HepG2 (cell line): ENCODE measurements at regions not wholly inside any gene's neighbourhood (a gene's known extent, or its start where the extent isn't known, plus 50 kb on each side); places are given as distances from the start of the nearest gene placed in this dataset.
A peak's percentile ranks its signal among the peaks of the same experiment; 100 is the strongest.

Experiments used
- ATAC-seq: fragments of 200-7000 bp; cut with Tn5 transposase; 3 replicates; pipeline ENCODE4 v1.9.1; 2020; ENCODE audit warnings: mild to moderate bottlenecking, moderate library complexity
- BruUV-seq: library from RNA; stranded (reverse); fragments of 400-500 nt; replicated peaks from 2 replicates; lab custom pipeline; 2021; lab: Mats Ljungman, UMichigan
- CTCF ChIA-PET: fragments of 300-600 bp; formaldehyde crosslinking; extraction: SDS; loops from one replicate; lab custom pipeline; 2021; ENCODE audit warnings: low total read pairs, inconsistent platforms, low intra/inter-chr PET ratio; lab: Yijun Ruan, JAX
- POLR2A ChIA-PET: fragments of 350-600 bp; sonication (Branson Sonifier 250); formaldehyde crosslinking; loops from one replicate; lab custom pipeline; 2020; ENCODE audit warnings: antibody characterized with exemption, inconsistent platforms; lab: Yijun Ruan, JAX
- DNase-seq: peaks from one replicate; pipeline ENCODE4 v3.0.0-alpha.2; 2015; ENCODE audit warnings: low spot score
- FAIRE-seq: peaks from 3 replicates; lab custom pipeline; 2011; peaks lifted over from hg19 to GRCh38; lab: Jason Lieb, UNC
- H2AFZ ChIP-seq: one replicate; pipeline ENCODE4 v1.6.1; 2011; ENCODE audit warnings: low read length, inconsistent platforms
- H3K27ac ChIP-seq: fragments of 300-600 bp; 3 replicates; pipeline ENCODE4 v1.8.0; 2011; ENCODE audit warnings: mixed run types, mild to moderate bottlenecking, mixed read lengths, low read length, inconsistent platforms; ENCODE audit not compliant: insufficient read depth; ENCODE audit errors: extremely low read length
- H3K27me3 ChIP-seq, 2 experiments: fragments of 200-600 bp in 1 of 2; 2 replicates in 1 of 2; 3 replicates in 1 of 2; pipeline versions ENCODE4 v1.6.0 to v1.8.0; 2011; ENCODE audit warnings: low read length in 2 of 2, mild to moderate bottlenecking in 2 of 2, moderate library complexity in 2 of 2, inconsistent platforms in 1 of 2; ENCODE audit not compliant: insufficient read depth in 2 of 2, control insufficient read depth in 1 of 2
- H3K36me3 ChIP-seq, 2 experiments: fragments of 200-600 bp in 1 of 2; replicated peaks in 1 of 2; 2 replicates in 1 of 2; 3 replicates in 1 of 2; pipeline versions ENCODE4 v1.5.1 to v1.8.0; 2011; ENCODE audit warnings: low read length in 2 of 2, inconsistent platforms in 1 of 2; ENCODE audit not compliant: insufficient read depth in 2 of 2, control insufficient read depth in 1 of 2
- H3K4me1 ChIP-seq: 2 replicates; pipeline ENCODE4 v1.5.1; 2012; ENCODE audit warnings: low read length, inconsistent platforms; ENCODE audit not compliant: insufficient read depth
- H3K4me2 ChIP-seq: 2 replicates; pipeline ENCODE4 v1.6.0; 2011; ENCODE audit warnings: low read depth, low read length, inconsistent platforms
- H3K4me3 ChIP-seq, 3 experiments: fragments of 200-600 bp in 1 of 3; sonication (generic), shearing (Covaris generic) in 1 of 3; replicated peaks in 1 of 3; 2 replicates each; pipeline ENCODE4 v1.5.1; 2011 to 2016; ENCODE audit warnings: low read length in 3 of 3, inconsistent platforms in 2 of 3, low read depth in 2 of 3, mild to moderate bottlenecking in 2 of 3, control low read depth in 1 of 3, mixed read lengths in 1 of 3; ENCODE audit not compliant: insufficient read depth in 1 of 3
- H3K79me2 ChIP-seq: one replicate; pipeline ENCODE4 v1.6.1; 2011; ENCODE audit warnings: low read length, inconsistent platforms; ENCODE audit not compliant: insufficient read depth
- H3K9ac ChIP-seq: 2 replicates; pipeline ENCODE4 v1.6.0; 2011; ENCODE audit warnings: mild to moderate bottlenecking, low read depth, low read length, inconsistent platforms; ENCODE audit not compliant: insufficient read depth
- H3K9me3 ChIP-seq: 2 replicates; pipeline ENCODE4 v1.5.1; 2012; ENCODE audit warnings: mild to moderate bottlenecking, low read length
- H4K20me1 ChIP-seq: 2 replicates; pipeline ENCODE4 v1.6.0; 2011; ENCODE audit warnings: inconsistent platforms, mild to moderate bottlenecking, low read length, moderate library complexity; ENCODE audit not compliant: insufficient read depth
- ATF7 ChIP-seq, 2 experiments: fragments of 450-650 bp in 1 of 2; sonication (generic) in 1 of 2; formaldehyde crosslinking in 1 of 2; IDR thresholded peaks; 2 replicates each; pipeline versions ENCODE4 v1.4.0 to v1.6.1; 2016 to 2020; ENCODE audit warnings: antibody characterized with exemption in 1 of 2, mild to moderate bottlenecking in 1 of 2, missing genetic modification reagents in 1 of 2
- FOXC1 ChIP-seq: sonication (generic); formaldehyde crosslinking; IDR thresholded peaks from 2 replicates; pipeline ENCODE4 v1.8.0; 2022; ENCODE audit warnings: mild to moderate bottlenecking, missing genetic modification reagents, borderline replicate concordance
- HCFC1 ChIP-seq: fragments of 150-350 bp; IDR thresholded peaks from 2 replicates; pipeline ENCODE4 v1.6.1; 2014; ENCODE audit warnings: low read depth, low read length
- KDM5A ChIP-seq: fragments of 200-600 bp; sonication (generic); IDR thresholded peaks from 2 replicates; pipeline ENCODE4 v1.7.0; 2018; ENCODE audit warnings: antibody characterized with exemption, mild to moderate bottlenecking, low read length, borderline replicate concordance
- MAFF ChIP-seq: IDR thresholded peaks from 2 replicates; pipeline ENCODE4 v1.6.1; 2011; ENCODE audit warnings: low read depth, low read length, improper control_type of control experiment
- MXI1 ChIP-seq: IDR thresholded peaks from 3 replicates; pipeline ENCODE4 v1.6.1; 2012; ENCODE audit warnings: low read depth, low read length, inconsistent platforms, borderline replicate concordance
- NFE2L2 ChIP-seq: fragments of 150-350 bp; IDR thresholded peaks from 2 replicates; pipeline ENCODE4 v1.6.1; 2014; ENCODE audit warnings: low read length
- PHF21A ChIP-seq: sonication (generic); formaldehyde crosslinking; IDR thresholded peaks from 2 replicates; pipeline ENCODE4 v1.5.0; 2020; ENCODE audit warnings: mild to moderate bottlenecking, missing genetic modification reagents
- RAD21 ChIP-seq: fragments of 450-650 bp; formaldehyde crosslinking; IDR thresholded peaks from 2 replicates; pipeline ENCODE4 v1.5.0; 2020; ENCODE audit warnings: mild to moderate bottlenecking
- SRF ChIP-seq: IDR thresholded peaks from 2 replicates; pipeline ENCODE4 v1.6.1; 2011; ENCODE audit warnings: mild to moderate bottlenecking, low read depth, low read length, moderate library complexity
- ZNF672 ChIP-seq: sonication (generic); formaldehyde crosslinking; IDR thresholded peaks from 2 replicates; pipeline ENCODE4 v1.8.1; 2022; ENCODE audit warnings: missing genetic modification reagents
- WGBS: methylation state at CpG from one replicate; pipeline ENCODE4 v1.1.6; 2017; ENCODE audit warnings: low lambda C conversion rate; 5-methylcytosine and 5-hydroxymethylcytosine counted together
- in situ Hi-C: cut with HindIII; loops from 2 replicates; pipeline ENCODE4 v1.10.0; 2017; ENCODE audit warnings: low pct_unique_long_range_greater_than_20kb; ENCODE audit not compliant: extremely low pct_ligation_motif_present
- intact Hi-C: fragments of 100-400 bp; cut with micrococcal nuclease; formaldehyde crosslinking; loops from one replicate; pipeline ENCODE4 v1.10.0; 2022; ENCODE audit not compliant: unreplicated experiment

DNA sequence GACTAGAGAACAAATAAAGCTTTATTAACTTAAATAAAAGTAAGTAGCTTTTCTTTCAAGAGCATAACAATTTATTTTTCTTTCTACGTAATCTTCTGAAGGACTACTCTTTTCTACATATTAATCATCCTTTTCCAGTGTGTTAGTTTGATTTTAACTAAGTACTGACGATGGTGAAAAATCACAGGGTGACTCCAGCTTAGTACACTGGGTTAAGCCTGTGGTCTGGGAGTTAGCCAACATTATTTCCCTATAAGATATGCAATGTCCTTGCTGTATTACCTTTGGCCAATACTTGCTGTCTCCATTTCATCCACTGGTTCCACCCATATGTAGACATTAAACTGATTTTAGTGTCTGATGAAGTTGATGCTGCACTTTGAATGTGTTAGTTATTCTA, 508.6 kb upstream of the SUCLG2 start (continued):
- TF ChIP-seq KDM5A (no peak), HCFC1 (no peak), PHF21A (no peak), ATF7 (IDR thresholded peaks at IDR 0.05) (no peak), ATF7 (CRISPR knock-in tag; IDR thresholded peaks at IDR 0.05) (no peak), FOXC1 (CRISPR knock-in tag) (no peak), MAFF (no peak)
- TF ChIP-seq, all 625 proteins: peak for 0

DNA sequence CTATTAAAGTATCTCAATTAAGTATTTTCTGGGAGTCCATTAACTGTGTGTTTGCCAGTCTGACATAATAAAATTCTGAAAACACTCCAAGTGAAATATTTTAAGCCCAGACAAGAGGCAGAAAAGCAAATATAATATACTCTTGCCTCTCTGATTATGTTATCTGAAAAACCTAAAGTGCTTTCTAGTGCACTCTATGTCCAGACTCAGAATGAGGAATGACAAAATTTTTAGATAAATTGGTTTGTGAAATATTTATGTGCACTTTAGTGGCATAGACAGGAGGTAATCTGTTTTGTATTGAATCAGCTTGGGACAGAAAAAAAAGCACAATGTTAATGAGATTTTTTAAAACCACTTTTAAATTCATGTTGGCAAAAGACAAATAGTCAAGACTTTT, 508.2 kb upstream of the SUCLG2 start:
- ChIA-PET POLR2A (no interaction called here), CTCF (no interaction called here)
- H3K4me1 ChIP-seq, result no peaks in the 10 kb centered on the region
- H4K20me1 ChIP-seq, result no peaks in the 10 kb centered on the region
- BruUV-seq, result no TSS peak
- H3K27ac ChIP-seq, result no peak overlapping the region
- DNase-seq (no peak), FAIRE-seq (no peak), ATAC-seq (no peak)
- no peaks in the 10 kb centered on the region for H3K36me3 ChIP-seq
- no peak overlapping the region for H3K4me2 ChIP-seq
- in situ Hi-C loops (no loop called here), intact Hi-C loops (no loop called here)
- no peaks in the 10 kb centered on the region for H3K79me2 ChIP-seq
- no peak overlapping the region for H3K4me3 ChIP-seq
- no peaks in the 10 kb centered on the region for H3K9me3 ChIP-seq
- H3K27me3 ChIP-seq, result no peaks in the 10 kb centered on the region
- no peak overlapping the region for H3K9ac ChIP-seq
- no peak for TF ChIP-seq MXI1
- TF ChIP-seq ZNF672 (CRISPR knock-in tag), result no peak
- TF ChIP-seq RAD21 (CRISPR knock-in tag), result no peak
- H2AFZ ChIP-seq, result no peak overlapping the region

DNA sequence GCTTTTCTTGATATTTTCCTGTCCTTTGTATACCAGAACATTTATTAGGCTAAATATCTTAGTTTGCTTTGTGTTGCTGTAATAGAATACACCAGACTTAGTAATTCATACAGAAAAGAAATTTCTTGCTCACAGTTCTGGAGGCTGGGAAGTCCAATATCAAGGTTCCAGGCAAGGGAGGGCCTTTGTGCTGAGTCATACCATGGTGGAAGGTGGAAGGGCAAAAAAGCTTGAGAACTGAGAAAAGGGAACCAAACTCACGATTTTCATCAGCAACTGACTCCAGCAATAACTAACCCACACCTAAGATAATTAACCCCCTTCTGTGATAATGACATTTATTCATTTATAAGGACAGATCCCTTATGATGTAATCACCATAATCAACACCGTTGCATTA, 496.9 kb upstream of the SUCLG2 start:
- no peak for DNase-seq
- BruUV-seq, result no TSS peak
- H3K4me2 ChIP-seq, result no peak overlapping the region
- POLR2A ChIA-PET, result no interaction called here
- 0% methylated on average over 2 of the region's 2 CpGs for WGBS
- no peaks in the 10 kb centered on the region for H4K20me1 ChIP-seq
- H3K9ac ChIP-seq, result no peak overlapping the region
- intact Hi-C loops, result no loop called here
- H2AFZ ChIP-seq, result no peak overlapping the region
- H3K9me3 ChIP-seq, result no peaks in the 10 kb centered on the region
- TF ChIP-seq SRF, result no peak
- TF ChIP-seq NFE2L2, result peak; percentile 69
- TF ChIP-seq, all 625 proteins: peak for 1
- ATAC-seq, result no peak
- CTCF ChIA-PET, result no interaction called here
- in situ Hi-C loops, result no loop called here
- Histone ChIP-seq H3K27me3 (no peaks in the 10 kb centered on the region), H3K27ac (no peak overlapping the region), H3K4me3 (no peak overlapping the region), H3K36me3 (no peaks in the 10 kb centered on the region), H3K4me1 (no peaks in the 10 kb centered on the region), H3K79me2 (no peaks in the 10 kb centered on the region)
- no peak for FAIRE-seq
